Skeletal muscle satellite cell (primary cell): ENCODE measurements at regions not wholly inside any gene's neighbourhood (a gene's known extent, or its start where the extent isn't known, plus 50 kb on each side); places are given as distances from the start of the nearest gene placed in this dataset.
A peak's percentile ranks its signal among the peaks of the same experiment; 100 is the strongest.

ENCODE experiments used
- H3K27me3 ChIP-seq: 2 replicates; pipeline ENCODE4 v1.7.0; 2013; ENCODE audit warnings: low read length; ENCODE audit not compliant: control insufficient read depth, insufficient read depth
- H3K36me3 ChIP-seq: 2 replicates; pipeline ENCODE4 v1.7.0; 2013; ENCODE audit warnings: mild to moderate bottlenecking, control low read depth, low read length; ENCODE audit not compliant: insufficient read depth
- H3K4me1 ChIP-seq: 2 replicates; pipeline ENCODE4 v1.7.0; 2013; ENCODE audit warnings: low read length; ENCODE audit not compliant: control insufficient read depth, insufficient read depth
- H3K4me2 ChIP-seq: 2 replicates; pipeline ENCODE4 v1.7.0; 2013; ENCODE audit warnings: mild to moderate bottlenecking, low read length
- H3K4me3 ChIP-seq: 2 replicates; pipeline ENCODE4 v1.7.0; 2013; ENCODE audit warnings: low read length
- H3K9ac ChIP-seq: 2 replicates; pipeline ENCODE4 v1.7.0; 2013; ENCODE audit warnings: mild to moderate bottlenecking, low read depth, low read length, moderate library complexity
- H3K9me3 ChIP-seq: replicated peaks from 2 replicates; pipeline ENCODE4 v1.7.0; 2013; ENCODE audit warnings: mild to moderate bottlenecking, control low read depth, low read length

DNA sequence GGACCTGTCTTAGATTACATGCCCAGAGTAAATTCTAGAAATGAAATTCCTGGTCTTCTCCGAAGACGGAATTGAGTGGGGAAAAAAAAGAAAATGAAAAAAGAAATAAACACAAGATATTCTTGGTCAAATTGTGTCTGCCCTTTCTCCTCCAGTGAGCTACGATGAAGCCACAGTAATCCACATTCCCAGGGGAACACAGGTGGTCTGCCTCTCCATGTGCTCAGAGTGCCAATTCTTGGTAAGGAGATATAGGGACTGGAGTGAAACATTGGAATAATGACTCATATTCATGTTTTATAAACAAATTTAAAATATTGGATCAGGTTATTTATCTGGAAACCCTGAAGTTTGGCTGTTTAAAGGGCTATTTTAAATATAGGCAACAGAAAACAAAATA lies 54.2 kb upstream of the MGST2 start:
- Histone ChIP-seq H3K9me3 (no peaks in the 10 kb centered on the region), H3K4me2 (no peak overlapping the region), H3K27me3 (peaks cover 45% of the 10 kb centered on the region), H3K4me1 (peaks cover 34% of the 10 kb centered on the region), H3K36me3 (no peaks in the 10 kb centered on the region), H3K4me3 (no peak overlapping the region), H3K9ac (no peak overlapping the region)

DNA sequence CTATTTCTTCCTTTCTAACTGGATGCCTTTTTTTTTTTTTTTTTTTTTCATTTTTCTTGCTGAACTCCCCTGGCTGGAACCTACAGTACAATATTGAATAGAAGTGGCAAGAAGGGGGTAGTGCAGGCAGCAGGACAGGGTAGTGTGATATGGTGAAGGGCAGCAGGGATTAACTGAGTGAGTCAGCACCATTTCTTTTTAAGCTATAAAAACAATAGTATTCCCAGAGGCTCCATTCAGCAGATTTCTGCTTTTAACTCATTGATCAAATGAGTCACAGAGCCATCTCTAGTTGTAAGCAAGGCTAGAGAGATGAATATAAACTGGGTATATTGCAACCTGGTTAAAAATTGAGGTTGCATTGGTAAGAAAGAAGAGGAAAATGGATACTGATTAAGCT lies 53.6 kb upstream of the SETD7 start:
- no peaks in the 10 kb centered on the region for H3K36me3 ChIP-seq
- H3K9ac ChIP-seq = no peak overlapping the region

DNA sequence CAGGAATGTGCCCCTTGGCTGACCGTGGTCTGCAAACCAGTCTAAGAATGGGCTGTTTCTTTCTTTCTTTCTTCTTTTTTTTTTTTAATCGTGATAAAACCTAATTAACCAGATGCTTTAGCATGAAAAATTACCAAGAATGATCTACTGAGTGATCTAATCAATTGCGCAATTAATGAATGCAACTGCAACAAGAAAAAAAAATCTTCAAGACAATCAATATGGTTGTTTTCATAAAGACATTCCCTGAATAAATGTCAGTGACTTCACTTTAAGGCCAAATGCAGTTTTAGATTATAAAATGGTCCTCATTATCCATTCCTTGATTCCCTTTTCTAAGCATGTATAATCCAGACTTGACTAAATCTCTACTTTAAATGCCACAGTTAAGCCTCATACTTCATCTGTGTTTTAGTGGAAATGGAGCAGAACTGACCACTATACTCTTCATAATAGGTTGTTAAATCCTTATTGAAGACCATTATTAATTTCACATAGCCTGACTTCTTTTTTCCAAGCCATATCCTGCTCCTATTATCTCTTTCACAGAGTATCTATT lies 51.6 kb upstream of the SETD7 start:
- Histone ChIP-seq H3K4me1 (peaks cover 36% of the 10 kb centered on the region), H3K9ac (no peak overlapping the region), H3K4me3 (no peak overlapping the region), H3K4me2 (peak overlapping the region; percentile 66), H3K27me3 (peaks cover 55% of the 10 kb centered on the region), H3K36me3 (no peaks in the 10 kb centered on the region), H3K9me3 (no peaks in the 10 kb centered on the region)

More for the DNA sequence above, 53.6 kb upstream of the SETD7 start:
- Histone ChIP-seq H3K4me1 (peaks cover 36% of the 10 kb centered on the region), H3K4me2 (no peak overlapping the region), H3K27me3 (peaks cover 55% of the 10 kb centered on the region), H3K4me3 (no peak overlapping the region), H3K9me3 (no peaks in the 10 kb centered on the region)

DNA sequence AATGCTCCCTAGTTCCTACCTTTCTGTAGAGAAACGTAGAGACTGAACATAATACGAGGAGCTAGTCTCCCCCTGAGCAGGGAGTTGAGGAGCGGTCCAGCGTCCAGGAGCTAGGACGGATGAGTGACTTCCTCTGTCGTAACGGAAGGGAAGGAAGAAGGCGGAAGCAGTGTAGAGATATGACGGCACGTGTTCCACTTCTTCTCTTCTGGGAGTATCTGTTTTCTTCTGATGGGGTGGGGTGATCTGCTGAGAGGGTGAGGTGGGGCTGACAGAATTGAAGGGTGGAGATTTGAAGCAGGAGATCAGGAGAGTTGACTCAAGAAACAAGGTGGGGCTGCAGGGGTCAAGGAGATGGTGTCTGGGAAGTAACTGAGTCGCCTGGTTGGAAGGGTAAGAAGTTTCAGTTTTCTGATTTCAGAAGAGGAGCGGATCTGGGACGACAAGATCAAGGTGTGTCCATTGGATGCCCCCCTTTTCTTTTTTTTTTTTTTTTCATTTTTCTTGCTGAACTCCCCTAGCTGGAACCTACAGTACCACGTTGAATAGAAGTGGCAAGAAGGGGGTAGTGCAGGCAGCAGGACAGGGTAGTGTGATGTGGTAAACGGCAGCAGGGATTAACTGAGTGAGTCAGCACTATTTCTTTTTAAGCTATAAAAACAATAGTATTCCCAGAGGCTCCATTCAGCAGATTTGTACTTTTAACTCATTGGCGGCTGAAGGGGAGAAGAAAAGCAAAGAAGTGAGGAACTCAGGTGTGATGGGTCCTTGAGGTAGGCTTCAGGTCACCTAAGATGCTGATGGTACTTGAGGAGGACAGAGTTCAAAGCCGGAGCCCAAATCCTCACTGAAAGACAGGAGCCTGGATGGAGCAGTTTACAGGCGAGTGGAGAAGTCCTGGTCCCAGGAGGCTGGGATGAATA lies 50.8 kb upstream of the SETD7 start:
- peak overlapping the region; percentile 39 for H3K4me3 ChIP-seq
- peaks cover 36% of the 10 kb centered on the region for H3K4me1 ChIP-seq
- H3K9me3 ChIP-seq = no peaks in the 10 kb centered on the region
- H3K9ac ChIP-seq = no peak overlapping the region
- H3K36me3 ChIP-seq = no peaks in the 10 kb centered on the region
- H3K27me3 ChIP-seq = peaks cover 47% of the 10 kb centered on the region
- H3K4me2 ChIP-seq = peak overlapping the region; percentile 66

DNA sequence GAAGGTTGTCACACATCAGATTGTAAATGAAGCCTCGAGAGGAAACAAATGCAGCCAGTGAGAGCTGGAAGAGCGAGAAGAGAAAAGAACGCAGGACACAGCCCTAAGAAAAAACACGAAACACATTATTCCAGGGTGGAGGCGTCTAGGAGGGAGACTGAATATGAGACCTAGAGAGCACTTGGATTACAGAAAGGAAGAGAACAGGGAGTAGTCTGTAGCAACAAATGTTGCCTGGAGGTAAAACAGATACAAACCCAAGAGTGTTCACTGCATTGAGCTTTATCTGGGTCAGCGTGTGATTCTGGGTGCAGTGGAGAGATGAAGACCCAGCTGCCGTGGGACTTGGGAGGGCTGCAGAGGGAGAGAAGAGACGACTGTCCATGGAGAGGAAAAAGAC lies 50.1 kb upstream of the SETD7 start:
- H3K4me1 ChIP-seq = peaks cover 32% of the 10 kb centered on the region
- H3K27me3 ChIP-seq = peaks cover 40% of the 10 kb centered on the region
- H3K36me3 ChIP-seq = no peaks in the 10 kb centered on the region
- H3K9ac ChIP-seq = no peak overlapping the region
- no peak overlapping the region for H3K4me2 ChIP-seq
- H3K9me3 ChIP-seq = no peaks in the 10 kb centered on the region
- H3K4me3 ChIP-seq = no peak overlapping the region
